ENCODE measurements at regions not wholly inside any gene's neighbourhood (a gene's known extent, or its start where the extent isn't known, plus 50 kb on each side); places are given as distances from the start of the nearest gene placed in this dataset.
"Not testable (repeated sequence)": the region's sequence is repeated elsewhere in the genome, so short reads cannot be mapped to it uniquely, and the experiment has no call there.

GRCh38 chr2:87654136-87654814 is 93.6 kb upstream of the PLGLB2 start:
- not testable (repeated sequence) for DNase-seq

DNA sequence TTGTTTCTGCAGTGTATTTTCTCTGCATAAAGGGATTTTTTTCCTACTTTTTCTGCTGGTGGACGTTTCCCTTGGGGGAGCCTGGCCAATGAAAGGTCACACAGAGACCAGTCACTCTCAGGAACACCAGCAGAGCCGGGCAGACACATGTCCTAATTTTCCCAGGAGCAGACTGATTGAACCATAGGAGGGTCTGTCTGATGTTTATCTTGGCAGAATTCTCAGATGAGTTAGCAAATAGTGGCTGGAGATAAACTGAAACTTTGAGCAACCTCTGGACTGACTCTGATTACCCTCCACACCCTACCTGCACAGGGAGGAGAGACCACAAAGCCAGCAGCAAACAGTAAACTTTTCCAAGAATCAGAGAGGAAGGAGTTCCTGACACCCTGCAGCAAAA is 90.0 kb upstream of the PLGLB2 start:
- DNase-seq, result not testable (repeated sequence)

GRCh38 chr2:87658357-87658756 is 89.5 kb upstream of the PLGLB2 start:
- not testable (repeated sequence) for DNase-seq

DNA sequence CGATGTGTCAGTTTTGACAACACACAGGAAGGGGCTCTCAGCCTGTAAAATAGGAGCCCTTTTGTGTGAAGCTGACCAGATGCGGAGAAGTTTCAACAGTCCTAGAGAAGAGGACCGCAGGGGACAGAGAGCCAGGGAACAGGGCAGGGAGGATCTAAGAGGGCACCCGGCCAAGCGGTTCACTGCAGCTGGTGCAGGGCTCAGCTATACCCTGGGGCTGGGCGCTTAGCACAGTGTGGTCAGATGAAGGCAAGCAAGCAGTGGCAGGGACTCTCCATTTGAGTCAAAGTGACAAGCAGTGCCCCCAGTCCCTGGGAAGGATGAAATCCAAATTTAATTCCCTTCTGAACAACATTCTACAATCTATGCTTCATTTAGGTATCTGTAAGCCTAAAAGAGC is 88.9 kb upstream of the PLGLB2 start:
- DNase-seq, result not testable (repeated sequence)

DNA sequence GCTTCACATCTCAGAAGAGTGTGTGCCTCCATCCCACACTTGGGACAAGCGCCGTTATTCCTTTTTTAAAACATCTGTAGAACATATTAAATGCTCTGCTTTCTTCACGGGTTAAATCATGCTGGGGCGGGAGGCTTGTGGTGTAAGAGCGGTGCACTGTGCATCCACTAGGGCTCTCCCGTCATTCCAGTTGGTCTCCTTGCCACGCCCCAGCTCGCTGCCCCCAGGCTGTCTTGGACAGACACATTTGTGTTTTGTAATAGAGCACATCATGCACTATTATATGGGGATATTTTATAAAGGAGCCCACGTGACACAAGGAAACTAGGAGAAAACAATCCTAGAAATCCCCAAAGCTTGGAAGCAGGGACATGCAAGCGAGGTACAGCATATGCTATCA is 87.7 kb upstream of the PLGLB2 start:
- DNase-seq, result not testable (repeated sequence)

GRCh38 chr2:87662316-87663290 is 85.3 kb upstream of the PLGLB2 start:
- not testable (repeated sequence) for DNase-seq

DNA sequence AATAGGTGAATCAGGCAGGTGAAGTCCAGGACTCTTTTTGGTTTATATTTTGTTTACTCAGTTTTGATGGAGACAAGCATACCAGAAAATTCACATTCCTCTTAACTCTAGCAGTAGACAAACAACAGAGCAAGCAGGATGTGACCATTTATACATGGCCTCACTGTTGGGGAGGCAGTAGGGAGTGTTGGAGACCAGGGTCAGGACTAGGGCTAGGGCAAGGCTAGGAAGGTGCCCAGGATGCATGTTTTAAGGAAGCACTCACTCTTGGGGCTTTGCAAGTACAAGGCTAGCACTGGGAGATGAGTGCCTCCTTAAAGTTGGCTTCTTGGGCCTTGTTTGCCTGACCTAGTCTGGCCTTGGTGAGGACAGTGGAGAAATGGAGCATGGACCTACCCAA is 84.5 kb upstream of the PLGLB2 start:
- DNase-seq, result not testable (repeated sequence)

DNA sequence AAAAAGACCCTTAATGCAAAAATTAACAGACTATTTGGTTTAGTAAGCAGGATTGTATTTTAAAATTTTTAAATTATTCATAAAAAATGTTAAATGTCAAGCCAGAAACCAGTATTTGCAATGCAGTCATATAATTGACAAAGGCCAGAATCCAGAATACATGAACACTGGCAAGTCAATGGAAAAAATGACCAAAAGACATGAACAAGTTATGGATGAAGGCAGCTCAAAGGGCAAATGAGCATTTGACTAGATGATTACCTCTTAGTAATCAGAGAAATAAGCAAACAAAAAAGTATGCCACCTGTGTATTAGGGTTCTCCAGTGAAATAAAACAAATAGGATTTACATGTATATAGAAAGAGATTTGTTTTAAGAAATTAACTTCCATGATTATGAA is 80.9 kb upstream of the PLGLB2 start:
- DNase-seq, result not testable (repeated sequence)

- not testable (repeated sequence) for DNase-seq
These were observed 79.5 kb upstream of the PLGLB2 start for GRCh38 chr2:87668361-87668760.

DNA sequence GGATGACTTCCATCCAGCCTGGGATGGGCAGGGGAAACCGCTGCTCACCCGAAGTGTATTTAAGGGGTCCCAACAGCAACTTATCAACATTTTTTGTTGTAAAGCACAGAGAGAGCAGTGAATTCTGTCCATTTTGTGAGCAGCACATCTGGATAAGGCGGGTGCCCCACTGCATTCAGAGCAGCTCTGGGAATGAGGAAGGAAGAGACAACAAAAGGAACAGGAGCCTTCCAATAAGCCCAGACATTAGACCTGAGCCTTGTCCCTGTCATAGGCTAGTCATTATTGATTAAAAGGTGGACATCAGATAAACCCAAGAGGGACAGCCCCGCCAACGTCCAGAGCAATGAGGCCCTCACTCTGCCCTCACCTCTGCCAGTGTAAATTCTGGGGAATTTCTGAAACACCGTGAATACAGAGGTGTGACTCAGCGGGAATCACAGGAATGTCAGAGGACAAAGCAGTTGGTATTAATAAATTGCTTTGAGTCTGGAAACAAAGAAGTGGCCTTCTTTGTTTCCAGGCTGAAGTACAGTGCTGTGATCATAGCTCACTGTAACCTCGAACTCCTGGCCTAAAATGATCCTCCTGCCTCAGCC is 78.2 kb upstream of the PLGLB2 start:
- not testable (repeated sequence) for DNase-seq

DNA sequence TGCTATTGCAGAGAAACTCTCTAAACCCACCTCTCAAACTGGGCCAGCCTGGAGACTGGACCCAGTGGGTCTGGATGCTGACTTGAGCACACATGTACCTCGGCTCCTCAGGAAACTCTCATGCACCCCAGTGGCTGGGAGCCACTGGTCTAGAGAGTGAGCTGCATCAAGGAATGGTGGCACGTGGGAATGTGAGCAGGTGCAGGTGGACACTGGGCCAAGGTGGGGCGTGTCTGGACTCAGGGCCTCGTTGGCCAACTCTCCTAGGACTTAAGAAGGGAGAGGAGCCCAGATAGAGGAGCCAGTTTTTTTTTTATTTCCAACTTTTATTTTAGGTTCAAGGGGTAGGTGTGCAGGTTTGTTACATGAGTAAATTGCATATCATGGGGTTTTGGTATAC is 75.5 kb upstream of the PLGLB2 start:
- DNase-seq, result not testable (repeated sequence)

- not testable (repeated sequence) for DNase-seq
These were observed 73.2 kb upstream of the PLGLB2 start for GRCh38 chr2:87674729-87675128.

DNA sequence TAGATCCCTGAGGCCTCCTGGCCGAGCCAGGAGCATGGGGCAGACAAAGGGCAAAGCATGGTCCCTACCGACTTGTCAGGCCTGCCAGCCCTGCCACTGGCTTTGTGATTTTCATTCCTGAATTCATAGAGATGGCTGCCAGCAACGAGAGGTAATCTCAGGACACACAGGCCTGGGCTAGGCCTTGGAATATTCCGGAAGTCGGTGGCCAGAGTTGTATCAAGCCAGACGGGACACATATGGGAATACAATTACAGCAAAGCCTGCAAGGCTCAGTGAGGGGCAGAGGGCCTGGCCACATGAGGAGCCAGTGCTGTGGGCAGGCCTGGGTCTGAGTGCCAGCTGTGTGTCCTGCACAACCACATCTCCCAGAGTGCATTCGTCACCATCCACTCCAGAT is 72.4 kb upstream of the PLGLB2 start:
- DNase-seq, result not testable (repeated sequence)

DNA sequence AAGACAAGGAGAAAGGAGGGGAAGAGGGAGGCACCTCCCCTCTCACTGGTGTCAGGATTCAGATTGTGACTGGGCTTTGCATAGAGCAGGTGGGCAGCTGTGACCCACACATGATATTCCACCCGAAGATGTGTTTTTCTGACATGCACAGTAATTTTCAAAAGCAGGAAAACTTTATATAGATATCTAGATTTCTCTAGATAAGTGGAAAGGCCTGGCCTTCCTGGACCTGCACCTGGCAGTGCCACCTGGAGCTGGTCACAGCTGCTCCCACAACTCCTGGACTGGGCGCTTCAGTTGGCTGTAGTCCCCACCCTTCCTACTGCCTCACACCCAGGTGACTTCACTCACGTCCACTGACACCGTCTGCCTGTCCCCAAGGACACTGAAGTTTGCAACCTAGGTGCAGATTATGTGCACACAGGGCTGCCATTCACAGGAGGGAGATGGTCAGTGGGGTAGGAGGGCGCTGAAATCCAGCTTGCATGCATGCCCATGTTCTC is 70.4 kb upstream of the PLGLB2 start:
- DNase-seq, result not testable (repeated sequence)

- DNase-seq, result not testable (repeated sequence)
These were observed 69.1 kb upstream of the PLGLB2 start for GRCh38 chr2:87678742-87679173.

GRCh38 chr2:87679950-87680349 is 67.9 kb upstream of the PLGLB2 start:
- not testable (repeated sequence) for DNase-seq

- not testable (repeated sequence) for DNase-seq
These were observed 67.2 kb upstream of the PLGLB2 start for GRCh38 chr2:87680691-87681090.

GRCh38 chr2:87683451-87683850 is 64.4 kb upstream of the PLGLB2 start:
- not testable (repeated sequence) for DNase-seq

- DNase-seq, result not testable (repeated sequence)
These were observed 63.9 kb upstream of the PLGLB2 start for GRCh38 chr2:87683961-87684360.

GRCh38 chr2:87685558-87685957 is 62.3 kb upstream of the PLGLB2 start:
- DNase-seq, result not testable (repeated sequence)

DNA sequence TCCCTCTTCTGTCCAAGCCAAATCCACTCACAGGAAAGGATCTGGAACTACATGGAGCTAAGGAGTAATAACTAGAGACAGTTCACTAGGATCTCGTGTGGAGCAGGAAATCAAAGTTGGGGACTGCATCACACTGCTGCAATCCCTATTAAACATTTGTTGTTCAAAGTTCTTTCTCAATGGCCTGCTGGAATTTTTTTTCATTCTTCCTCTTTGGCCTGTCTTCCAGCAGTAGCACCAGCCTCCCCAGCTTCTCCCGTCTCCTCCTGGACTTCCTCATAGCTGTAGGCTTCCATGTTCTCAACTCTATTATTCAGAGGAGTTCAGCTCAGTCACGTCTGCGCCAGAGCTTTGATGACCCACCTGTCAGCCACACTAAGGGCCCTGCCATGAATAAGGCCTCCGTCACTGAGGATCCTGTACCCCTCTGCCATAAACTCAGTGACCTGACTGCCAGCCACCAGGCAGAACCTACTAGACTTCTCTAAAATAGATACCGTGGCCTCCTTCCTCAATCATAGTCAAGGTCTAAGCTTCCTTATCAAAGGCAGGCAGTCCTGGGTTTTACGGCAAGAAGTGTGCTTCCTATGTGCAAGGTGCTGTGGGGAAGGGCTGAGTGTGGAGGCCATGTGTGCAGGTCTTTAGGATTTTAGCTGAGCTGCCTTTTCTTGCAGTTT is 60.9 kb upstream of the PLGLB2 start:
- DNase-seq, result not testable (repeated sequence)
